ENCODE measurements at regions not wholly inside any gene's neighbourhood (a gene's known extent, or its start where the extent isn't known, plus 50 kb on each side); places are given as distances from the start of the nearest gene placed in this dataset.

DNA sequence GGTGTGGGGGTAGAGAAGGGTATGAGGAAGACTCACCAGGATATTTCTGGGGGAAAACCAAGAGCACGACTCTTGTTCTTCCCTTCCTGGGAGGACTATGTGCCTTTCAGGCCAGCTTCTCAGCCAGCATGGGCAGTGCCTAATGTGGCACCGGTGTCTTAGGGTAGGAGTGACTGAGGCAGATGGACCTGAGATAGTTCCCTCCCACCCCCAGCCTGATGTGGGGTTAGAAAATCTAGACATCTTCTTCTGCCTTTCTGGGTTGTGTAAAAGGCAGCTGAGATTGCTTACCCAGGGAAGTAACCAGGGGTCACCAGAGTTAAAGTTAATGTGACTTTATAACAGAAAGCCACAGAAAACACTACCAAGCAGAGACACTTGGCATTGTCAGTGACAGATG lies 127.3 kb downstream of the TMA16 start:
- DNase-seq (ENCODE audit: low read depth in 4 of 4, low spot score in 3 of 4) = no peak

DNA sequence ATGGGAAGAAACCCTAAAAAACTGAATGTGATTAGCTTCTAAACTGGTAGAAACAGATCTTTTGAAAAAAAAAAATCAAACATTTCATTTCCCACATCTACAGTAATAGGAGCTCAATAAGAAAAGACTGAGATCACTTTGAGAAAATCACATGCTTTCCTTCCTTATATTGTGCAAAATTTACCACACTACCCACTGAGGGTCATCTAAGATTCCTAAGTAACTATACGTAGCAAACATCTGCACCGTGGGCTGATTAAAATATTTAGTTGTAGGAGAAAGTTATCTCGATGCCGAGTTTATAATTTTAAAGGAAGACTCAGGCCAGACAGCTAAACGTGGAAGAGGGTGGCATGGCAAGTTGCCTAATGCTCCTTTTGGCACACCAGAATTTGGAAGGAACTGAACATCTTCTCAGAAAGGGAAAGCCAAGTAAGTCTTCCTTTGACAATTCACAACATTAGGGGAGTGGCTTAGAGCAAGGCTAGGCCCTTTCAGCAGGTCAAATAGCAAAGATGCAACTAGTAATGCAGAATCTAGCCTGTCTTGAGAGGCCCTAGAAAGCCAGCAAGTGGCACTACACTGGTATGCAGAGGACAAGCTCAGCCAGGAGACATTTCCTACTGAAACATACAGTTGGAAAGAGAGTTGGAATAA lies 128.0 kb downstream of the TMA16 start:
- DNase-seq (ENCODE audit: low read depth in 4 of 4, low spot score in 3 of 4) = no peak

DNA sequence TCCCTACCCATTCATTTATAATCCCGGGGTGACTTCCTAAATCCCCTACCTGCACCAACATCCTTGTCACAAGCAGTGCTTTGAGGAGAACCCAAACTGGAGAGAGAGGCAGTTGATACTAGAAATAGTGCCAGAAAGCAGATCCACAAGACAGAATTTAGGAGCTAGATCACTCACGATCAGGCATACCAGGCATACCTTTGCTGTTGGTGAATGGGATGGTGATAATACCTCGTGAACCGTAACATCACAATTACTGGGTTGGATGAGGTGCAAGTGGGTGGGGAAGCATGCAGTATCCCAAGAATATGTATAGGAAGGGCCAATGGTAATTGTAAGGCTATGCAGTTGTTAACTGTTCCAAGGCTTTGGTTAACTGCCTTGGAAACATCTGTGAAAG lies 129.3 kb downstream of the TMA16 start:
- no peak for DNase-seq (ENCODE audit: low read depth in 4 of 4, low spot score in 3 of 4)

DNA sequence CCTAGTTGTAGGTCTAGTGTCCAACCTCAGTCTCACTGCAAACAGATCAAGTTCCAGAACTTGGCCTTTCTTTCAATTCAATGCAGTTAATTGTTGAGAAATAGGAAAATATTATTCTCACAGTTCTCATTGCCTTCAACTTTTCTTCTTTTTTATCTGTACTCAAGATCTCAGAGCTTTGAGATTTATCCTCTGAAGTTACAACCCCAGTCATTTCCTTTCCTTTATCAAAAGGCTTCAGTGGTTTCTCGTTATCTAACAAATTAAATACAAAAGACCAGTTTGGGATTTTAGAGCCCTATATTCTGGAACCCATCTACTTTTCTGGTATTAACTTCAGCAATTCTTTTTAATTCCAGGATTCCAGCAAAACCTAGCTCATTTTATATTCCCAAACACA lies 130.2 kb downstream of the TMA16 start:
- no peak for DNase-seq (ENCODE audit: low read depth in 4 of 4, low spot score in 3 of 4)

DNA sequence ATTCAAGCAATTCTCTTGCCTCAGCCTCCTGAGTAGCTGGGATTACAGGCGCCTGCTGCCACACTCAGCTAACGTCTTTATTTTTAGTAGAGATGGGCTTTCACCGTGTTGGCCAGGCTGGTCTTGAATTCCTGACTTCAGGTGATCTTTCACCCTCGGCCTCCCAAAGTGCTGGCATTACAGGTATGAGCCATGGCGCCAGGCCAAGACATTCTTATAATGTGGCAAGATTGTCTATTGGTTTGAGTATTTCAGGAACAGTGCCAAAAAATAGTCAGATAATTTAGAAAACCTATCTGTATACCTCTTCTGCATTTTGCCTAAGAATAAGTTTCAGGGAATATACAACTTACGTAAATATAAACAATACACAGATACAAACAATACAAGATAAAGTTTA lies 136.8 kb downstream of the TMA16 start:
- DNase-seq (ENCODE audit: low read depth in 4 of 4, low spot score in 3 of 4) = no peak

DNA sequence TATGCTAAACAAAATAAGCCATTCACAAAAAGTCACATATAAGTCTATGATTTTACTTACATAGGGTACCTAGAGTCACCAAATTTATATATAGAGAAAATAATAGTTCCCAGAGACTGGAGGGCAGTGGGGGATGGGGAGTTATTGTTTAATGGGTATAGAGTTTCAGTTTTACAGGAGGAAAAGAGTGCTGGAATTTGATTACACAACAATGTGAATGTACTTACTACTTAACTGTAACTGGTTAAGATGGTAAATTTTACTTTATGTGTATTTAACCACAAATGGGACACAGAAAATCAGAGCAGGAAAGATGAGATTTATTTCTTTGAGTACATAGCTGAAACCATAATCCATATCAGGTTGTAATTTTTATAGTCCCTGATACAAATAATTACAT lies 144.4 kb downstream of the TMA16 start:
- DNase-seq (ENCODE audit: low read depth in 4 of 4, low spot score in 3 of 4) = no peak

DNA sequence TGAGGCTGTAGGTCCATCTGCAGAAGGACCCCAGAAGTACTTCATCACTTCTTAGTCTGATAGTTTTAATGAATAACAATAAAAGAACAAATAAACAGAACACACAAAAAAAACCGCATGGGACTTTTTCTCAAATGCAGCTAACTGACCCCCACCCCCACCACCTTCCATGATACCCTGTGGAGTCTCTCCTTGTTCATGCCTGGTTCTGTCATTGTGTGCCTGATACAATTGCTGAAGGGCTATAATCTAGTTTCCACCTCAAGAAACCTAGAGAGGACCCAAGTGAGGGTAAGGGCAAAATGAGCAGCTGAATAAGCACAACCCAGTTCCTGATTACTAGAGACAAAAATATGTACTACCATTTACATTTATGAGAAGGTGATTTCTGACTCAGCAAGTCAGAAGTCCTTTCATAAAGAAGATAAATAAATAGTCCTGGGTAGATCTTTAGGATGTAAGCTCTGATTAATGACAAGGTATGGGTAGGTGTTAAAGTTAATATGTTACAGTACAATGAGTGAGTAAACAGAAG lies 155.1 kb downstream of the TMA16 start:
- no peak for DNase-seq (ENCODE audit: low read depth in 4 of 4, low spot score in 3 of 4)

DNA sequence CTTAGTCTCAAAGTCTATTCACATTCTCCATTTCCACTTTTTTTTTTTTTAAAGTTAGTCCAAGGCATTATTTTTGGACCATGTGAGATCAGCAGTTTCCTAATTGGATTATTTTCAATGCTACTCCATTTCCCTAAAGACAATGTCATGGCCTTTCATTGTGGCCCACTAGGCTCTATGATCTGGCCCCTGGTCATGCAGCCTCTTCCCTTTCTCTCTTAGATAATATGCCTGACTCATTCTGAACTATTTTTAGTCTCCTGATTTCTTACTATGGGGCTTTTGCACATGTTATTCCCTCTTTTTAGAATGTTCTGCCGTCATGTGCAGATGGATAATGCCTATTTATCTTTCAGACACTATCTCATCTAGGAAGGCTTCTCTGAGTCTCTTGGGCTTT lies 157.3 kb downstream of the TMA16 start:
- DNase-seq (ENCODE audit: low read depth in 4 of 4, low spot score in 3 of 4) = no peak

DNA sequence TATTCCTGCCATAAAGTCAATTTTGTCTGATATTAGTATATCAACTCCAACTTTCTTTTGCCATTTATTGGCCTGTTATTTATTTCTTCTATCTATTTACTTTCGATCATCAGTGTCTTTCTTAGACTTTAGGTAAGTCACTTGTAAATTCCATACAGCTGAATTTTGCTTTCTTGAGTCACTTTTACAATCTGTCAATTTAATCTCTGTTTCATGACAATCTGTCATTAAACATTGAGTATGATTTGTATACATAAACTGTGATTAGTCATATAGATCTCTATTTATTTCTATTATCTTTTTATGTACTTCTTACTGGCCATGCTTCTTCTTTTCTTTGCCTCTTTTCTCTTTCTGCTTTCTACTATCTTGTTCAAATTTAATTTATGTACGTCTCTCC lies 160.1 kb downstream of the TMA16 start:
- no peak for DNase-seq (ENCODE audit: low read depth in 4 of 4, low spot score in 3 of 4)

DNA sequence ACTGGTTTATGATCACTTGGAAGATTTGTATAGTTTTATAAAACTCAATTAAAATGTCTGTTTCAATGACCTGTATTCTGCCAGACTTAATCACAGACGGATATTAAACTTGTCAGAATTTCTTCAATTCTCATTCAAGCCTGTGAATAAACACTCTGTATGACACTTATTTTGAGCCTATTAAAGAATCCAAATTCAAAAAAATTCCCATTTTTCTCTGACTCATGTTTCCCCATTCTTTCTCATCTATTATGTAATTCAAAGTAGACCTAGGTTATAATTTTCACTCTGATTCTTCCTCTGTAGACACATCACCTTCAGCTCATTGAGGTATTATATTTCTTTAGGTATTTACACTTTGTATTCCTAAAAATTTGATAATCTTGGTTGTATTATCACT lies 166.1 kb downstream of the TMA16 start:
- no peak for DNase-seq (ENCODE audit: low read depth in 4 of 4, low spot score in 3 of 4)

DNA sequence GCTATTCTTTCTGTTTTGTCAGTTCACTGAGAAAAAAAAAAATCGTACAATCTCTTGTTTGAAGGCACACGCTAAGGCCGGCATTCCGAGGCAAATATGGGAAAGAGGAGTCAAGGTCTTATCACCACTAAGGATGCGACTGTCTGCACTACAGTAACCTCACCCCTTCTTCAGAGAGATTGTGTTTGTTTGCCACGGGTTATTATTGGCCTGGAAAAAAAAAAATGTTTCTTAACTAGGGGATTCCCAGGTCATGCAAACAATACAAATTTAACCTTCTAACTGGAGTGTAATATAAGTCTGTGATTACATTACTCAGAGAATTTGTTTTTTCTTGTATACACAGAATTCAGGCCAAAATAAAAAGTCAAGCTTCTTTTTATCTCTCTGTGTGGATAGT lies 168.3 kb downstream of the TMA16 start:
- no peak for DNase-seq (ENCODE audit: low read depth in 4 of 4, low spot score in 3 of 4)

DNA sequence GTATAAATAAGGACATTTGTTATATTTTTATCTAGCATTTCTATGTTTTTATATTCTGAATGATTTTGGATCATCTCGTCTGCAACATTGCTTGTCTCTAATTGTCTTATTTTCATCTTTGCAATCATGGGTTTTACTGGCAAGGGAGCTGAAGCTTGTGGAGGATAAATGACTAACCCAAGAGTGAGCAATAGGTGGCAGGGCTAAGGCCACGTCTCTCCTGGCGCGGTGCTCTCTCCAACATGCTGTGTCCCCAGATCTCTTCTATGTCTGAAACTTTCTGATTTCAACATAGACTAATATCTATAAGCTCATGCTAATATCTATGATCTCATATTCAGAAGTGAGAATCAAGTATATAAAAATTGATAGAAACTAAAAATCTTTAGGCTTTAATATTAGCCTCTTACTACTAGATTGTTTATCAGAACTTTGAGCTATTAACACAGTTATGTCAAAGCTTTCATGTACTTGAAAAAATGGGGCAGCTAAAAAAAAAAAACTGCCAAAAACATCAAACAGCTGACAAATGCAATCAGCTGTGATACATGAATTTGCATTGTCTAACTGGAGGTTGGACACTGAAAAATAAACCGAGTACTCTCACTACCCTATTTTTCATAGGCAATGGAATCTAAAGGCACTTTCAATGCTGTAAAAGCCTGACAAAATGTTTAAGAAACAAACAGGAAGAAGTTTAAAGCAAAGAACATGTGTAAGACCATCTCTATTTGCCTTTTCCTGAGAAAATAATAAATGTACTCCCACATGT lies 169.2 kb downstream of the TMA16 start:
- DNase-seq (ENCODE audit: low read depth in 4 of 4, low spot score in 3 of 4) = no peak

DNA sequence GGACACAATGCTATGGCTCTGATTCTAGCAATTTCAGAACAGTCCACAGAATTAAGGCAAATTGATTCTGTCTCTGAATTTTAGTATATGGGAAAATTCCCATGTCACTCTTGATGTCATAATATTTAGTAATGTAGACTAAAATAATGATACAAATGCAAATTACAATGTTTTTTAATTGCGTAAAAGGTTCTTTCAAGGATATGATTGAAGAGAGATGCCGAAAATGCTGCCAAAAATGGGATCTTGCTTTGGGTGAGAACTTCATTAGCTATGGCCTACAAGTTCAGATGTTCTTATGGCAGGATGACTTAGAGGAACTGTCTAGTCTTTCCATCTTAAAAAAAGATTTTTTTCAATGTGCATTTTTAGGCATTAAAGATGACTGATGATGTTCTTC lies 170.6 kb downstream of the TMA16 start:
- DNase-seq (ENCODE audit: low read depth in 4 of 4, low spot score in 3 of 4) = no peak

DNA sequence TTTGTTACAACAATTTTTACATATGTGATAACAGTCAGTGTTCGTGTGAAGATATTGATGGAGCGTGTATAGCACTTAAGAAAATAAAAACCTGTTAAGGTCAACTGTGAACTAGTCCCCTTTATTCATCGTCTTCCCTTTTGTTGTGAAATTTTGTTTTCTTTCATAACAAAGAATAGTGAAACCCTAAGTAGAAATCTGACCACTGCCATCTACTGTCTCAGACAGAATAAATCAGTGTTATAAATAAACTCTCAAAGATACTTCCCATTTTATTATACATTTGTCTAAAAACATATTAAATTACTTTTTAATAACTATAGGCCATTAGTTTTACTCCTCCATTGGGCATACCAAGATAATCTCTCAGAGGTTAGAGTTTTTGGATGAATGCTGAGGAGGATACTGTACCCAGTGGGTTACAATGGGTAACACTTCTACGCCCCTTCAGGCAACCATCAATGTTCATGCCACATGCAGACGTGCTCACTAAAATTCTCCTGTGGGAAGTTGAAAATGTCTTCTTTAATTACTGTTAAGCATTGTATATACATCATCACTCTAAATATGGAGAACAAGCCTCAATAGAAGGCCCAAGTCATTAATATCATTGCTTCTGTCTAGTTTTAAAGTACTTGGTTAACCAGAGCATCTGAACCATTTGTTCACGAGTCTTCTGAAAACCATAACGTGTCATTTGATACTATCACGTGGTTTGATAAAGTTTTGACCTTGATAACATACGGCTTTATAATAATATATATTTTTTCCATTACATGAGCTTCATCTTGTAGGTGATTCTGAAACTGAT lies 171.2 kb downstream of the TMA16 start:
- no peak for DNase-seq (ENCODE audit: low read depth in 4 of 4, low spot score in 3 of 4)

DNA sequence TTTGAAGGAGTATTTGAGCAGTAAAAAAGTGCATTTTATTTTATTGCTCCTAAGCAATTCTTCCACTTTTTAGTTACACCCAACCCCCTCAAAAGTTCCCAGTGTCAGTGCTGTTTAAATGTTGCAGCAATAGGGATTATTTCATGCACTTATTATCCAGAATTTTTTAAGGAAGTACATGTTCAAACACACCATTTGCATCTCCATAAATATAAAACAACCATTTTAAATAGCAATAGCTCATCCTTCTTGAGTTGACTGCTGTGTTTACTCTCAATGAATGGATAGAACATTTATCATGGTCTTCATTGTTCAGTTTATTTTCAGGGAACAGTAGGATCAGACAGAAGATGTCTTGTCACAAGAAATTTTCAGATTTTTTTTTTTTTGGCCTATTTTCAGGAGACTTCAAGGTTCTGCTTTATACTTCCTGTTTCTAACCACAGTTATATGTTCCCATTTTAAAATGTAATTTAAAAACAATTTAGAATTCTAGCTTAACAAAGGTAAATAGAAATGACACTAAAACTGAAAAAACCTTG lies 171.9 kb downstream of the TMA16 start:
- no peak for DNase-seq (ENCODE audit: low read depth in 4 of 4, low spot score in 3 of 4)

DNA sequence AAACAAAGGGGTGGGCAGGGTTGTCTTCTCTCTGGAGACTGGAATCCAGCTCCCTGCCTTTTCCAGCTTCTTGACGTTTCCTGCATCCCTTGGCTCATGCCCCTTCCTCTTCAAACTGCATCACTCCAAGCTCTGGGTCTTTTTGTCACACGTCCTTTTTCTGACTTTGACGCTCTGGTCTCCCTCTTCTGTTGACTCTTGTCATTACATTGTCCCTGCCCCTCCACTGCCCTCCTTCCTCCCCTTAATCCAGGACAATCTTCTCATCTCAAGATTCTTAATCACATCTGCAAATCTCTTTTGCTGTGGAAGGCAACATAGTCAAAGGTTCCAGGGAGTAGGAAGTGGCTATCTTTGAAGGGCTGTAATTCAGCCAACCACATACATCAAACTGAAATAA lies 178.3 kb downstream of the TMA16 start:
- no peak for DNase-seq (ENCODE audit: low read depth in 4 of 4, low spot score in 3 of 4)

DNA sequence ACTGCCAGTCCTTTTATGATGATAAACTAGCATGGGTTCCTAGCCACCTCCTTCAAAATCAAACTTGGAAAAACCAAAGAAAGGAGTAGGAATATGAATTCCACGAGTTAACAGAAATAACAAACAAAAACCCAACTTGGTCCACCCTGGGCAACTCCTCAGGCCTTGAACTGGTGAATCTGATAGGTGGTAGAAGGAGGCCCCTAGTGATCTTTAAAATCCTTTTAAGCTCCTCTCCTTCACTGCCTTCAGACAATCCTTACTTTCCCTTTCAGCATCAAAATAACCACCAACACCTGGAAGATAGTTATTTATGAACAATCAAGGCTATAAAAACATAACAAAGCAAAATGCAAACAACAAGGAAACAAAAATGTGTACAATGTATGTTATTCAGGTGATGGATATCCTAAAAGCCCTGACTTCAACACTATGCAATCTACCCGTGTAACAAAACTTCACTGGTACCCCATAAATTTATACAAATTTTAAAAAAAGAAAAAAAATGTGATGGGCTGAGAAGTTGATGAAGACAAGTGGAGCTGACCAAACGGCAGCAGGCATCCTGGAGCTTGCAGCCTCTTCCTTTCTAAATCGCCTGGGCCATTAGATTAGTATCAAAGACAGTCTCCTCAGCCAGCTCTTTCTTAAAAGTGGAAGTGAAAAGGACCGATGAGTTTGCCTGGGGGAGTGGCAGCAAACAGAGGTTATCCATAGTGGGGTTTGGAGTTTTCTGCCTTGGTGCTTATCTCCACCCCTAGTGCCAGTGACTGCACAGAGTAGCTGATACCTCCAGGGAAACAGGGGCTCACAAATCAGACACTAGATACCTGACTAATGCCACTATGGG lies 179.6 kb downstream of the TMA16 start:
- DNase-seq (ENCODE audit: low read depth in 4 of 4, low spot score in 3 of 4) = no peak

DNA sequence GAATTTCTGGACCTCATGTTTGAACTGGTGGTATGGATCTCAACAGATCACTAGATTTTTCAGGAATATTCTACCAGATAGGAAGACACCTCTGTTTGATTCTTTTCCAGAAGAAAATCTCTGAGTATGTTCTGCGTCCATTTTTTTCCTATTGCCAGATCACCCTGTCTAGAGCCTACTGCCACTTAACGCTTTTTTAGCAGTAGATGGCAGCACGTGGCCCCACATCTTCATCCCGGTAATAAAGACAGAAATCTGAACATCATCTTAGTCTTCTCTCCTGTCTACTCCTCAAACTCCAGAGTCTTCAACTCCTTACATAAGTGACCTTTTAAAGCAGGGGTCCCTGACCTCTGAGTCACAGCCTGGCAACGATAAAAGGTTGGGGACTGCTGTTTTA lies 184.7 kb downstream of the TMA16 start:
- no peak for DNase-seq (ENCODE audit: low read depth in 4 of 4, low spot score in 3 of 4)

DNA sequence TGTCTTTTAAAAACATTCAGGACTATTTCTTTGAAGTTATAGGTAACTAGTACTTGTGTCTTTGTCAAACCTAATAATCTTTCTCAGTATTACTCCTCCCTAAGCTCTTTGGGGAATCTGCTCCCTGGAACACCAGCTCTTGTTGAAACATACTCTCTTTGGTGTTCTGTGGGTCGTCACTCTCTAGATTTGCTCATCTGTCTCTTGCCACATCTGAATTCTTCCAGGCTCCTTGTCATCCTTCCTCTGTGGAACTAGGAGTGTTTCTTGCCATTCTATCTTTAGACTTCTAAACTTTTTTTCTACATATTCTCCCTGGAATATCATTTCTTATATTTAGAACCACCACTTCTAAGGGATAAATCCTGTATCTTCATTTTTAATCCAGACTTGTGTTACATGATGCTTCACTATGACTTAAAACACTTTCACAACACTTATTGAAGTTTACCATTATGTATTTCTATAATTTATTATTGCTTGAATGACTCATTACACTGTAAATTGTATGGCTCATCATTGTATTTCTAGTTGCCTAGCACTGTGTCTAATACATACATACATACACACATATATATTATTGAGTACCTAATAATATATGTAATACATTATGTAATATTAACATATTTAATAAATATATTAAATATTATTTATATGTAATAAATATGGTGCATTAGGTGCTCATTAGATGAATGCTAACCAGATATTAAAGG lies 186.1 kb downstream of the TMA16 start:
- DNase-seq (ENCODE audit: low read depth in 4 of 4, low spot score in 3 of 4) = no peak

Data from left renal pelvis (tissue), 4 donors.